ENCODE measurements at regions not wholly inside any gene's neighbourhood (a gene's known extent, or its start where the extent isn't known, plus 50 kb on each side); places are given as distances from the start of the nearest gene placed in this dataset.
"Not testable (repeated sequence)": the region's sequence is repeated elsewhere in the genome, so short reads cannot be mapped to it uniquely, and the experiment has no call there.

DNA sequence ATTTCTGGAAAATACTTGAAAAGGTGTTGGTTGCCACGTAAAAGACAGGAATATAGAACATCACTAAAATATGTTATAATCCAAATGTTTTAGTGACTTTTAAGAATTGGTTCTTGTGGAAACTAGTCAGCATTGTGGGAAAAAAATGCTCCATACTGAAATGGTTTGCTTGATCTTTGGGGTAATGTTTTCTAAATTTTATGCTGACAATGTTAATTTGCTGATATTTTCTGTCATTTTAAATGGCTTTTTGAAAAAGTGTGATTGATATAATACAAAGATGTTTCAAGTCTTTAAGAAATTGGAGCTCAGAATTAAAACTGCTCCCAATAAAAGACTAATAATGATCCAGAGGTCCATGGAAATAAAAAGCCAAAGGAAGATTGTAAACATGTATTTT lies 610.9 kb downstream of the ADGRL2 start:
- no peak for DNase-seq (ENCODE audit: low spot score)

DNA sequence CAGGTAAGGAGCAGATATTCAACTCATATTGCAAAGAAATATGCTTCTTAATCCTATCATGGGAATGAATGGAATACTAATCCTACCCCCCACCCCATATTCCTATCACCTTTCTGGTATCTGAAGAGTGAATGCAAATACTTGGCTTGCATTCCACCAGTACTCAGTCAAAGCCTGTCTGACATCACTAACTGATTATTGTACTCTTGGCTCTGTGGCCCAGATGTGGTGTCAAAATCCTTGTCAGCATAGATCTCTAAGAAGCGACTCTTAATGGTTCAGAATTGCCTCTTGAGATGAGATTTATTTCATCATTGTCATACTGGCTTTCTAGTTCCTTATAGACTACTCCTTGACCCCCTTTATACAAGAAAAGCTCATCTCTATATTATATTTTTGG lies 604.6 kb downstream of the ADGRL2 start:
- DNase-seq (ENCODE audit: low spot score), result no peak

DNA sequence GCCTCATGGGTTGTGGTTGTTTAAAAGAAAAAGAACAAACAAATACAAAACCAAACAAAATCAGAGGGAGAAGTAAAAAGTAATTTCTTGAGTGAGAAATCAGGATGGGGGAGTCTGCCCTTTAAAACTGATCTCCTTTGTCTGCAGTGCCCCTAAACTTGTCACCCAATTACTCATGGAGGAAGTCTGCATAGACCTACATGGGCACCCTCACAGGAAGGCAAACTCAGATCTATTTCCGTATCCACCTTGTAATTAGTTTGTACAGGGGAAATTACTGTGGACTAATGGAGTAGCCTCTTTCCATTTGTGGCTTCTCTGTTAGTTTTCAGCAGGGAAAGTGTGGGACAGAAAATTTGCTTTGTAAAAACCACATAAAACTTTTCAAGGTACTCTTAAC lies 600.4 kb downstream of the ADGRL2 start:
- no peak for DNase-seq (ENCODE audit: low spot score)

DNA sequence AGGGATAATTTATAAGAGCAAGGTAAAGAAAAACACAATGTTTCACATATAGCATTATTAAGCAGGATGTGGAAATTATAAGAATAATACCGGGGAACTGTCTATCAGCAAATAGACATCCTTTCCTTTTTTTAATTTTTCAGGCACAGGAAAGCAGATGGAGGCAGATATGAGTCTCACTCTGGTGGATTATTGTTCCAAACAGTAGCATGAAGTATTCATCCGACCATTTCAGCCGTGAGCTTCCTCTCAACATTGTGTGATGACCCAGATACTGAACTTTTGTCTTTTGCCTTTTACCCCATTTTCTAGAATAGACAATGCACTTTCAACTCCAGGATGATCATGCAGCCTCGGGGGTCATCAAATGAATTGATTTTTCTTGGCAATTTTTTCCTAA lies 599.8 kb downstream of the ADGRL2 start:
- no peak for DNase-seq (ENCODE audit: low spot score)

DNA sequence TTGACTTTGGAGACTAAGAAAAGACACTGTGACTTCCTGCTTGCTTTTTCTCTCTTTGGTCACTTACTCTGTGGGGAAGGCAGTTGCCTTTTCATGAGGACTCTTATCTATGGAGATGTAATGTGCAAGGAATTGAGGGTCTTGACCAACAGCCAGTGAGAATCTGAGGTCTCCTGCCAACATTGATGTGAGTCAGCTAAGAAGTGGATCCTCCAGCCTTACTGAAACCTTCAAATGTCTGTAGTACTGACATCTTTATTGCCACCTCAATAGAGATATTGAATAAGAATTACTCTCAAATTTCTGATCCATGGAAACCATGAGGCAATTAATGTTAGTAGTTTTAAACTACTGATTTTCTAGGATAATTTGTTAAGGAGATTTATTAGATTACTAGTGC lies 598.4 kb downstream of the ADGRL2 start:
- no peak for DNase-seq (ENCODE audit: low spot score)

DNA sequence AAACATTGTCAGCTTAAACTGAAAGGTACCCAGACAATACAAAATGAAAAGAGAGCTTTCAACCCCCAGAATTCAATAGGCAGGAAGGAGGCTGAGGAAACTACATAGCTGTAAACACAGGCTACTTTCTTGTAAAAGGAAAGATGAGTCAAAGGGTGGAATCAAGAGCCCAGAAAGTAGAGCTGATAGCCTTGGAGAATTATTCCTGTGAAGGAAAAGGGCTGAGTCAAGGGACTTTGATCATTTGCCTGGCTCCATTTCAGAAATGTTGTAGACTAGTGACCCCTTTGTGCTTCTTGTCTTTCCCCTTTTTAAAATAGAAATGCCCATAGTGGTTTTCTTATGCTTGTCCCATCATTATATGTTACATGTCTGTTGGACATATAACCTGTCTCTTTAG lies 597.6 kb downstream of the ADGRL2 start:
- no peak for DNase-seq (ENCODE audit: low spot score)

DNA sequence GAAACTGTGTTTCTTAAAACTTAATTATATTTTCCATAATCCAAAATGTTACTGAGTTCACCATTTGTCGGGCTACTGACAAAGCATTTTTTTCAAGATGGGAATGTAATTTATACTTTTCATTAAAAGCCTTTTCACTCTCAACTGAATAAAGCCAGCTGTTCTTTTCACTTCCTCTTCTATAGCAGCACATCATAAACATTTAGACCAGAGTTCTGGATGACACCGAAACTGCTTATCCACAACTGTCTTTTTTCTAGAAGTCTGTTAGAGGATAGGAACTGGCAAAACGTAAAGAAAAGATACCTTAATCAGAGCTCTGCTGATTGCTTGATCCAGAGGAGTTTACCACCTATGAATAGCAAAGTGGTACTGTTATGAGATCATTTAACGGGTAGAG lies 594.7 kb downstream of the ADGRL2 start:
- DNase-seq (ENCODE audit: low spot score), result no peak

DNA sequence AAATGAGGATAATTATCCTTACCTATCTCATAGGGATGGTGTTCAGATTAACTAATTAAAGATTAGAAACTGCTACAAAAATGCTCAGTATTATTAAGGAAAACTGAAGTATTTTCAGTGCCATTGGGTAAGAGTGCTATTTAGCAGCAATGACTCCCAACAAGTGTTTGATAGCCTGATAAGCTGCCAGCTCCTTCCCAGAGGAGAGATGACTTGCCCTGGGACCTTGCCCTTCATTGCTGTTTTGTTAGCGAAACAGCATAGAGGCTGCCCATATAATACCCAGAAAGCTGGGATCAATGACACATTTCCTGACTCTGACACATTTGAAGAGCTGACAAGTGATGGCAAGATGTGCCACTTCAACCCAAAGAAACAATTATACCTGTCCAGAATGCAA lies 592.2 kb downstream of the ADGRL2 start:
- no peak for DNase-seq (ENCODE audit: low spot score)

DNA sequence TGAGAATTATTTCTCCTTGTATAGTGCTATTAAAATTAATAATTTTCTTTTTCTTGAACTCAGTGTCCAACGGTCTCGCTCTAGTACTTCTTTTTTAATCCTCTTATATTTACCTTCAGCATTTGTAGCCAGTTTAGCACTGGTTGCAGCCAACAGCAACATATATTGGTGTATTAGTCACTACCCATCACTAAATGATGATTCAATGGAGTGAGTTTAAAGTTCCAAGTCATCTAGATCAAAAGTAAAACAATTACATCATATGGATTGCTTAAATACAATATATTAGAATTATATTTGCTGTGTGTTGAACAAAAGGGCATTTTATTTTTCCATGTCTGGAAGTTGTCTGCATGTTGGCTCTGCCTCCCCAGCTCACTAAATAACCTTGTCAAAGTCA lies 591.8 kb downstream of the ADGRL2 start:
- DNase-seq (ENCODE audit: low spot score), result no peak

DNA sequence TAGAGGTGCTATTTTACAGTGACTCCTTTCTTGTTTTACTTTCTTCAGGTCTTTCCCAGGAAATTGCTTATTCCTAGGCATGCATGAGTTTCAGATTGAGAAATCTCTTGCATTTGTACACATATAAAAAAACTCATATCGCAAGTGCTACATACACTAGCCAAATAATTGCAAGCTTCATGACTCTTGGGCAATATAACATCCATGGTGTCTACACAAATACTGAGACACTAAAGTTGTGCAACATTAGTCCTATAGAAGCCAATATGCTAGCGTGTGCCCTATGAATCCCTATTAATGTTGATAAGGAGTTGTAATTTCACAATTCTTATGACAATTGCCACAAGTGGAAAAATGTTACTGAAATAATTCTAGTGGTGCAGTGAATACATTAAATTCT lies 591.0 kb downstream of the ADGRL2 start:
- no peak for DNase-seq (ENCODE audit: low spot score)

DNA sequence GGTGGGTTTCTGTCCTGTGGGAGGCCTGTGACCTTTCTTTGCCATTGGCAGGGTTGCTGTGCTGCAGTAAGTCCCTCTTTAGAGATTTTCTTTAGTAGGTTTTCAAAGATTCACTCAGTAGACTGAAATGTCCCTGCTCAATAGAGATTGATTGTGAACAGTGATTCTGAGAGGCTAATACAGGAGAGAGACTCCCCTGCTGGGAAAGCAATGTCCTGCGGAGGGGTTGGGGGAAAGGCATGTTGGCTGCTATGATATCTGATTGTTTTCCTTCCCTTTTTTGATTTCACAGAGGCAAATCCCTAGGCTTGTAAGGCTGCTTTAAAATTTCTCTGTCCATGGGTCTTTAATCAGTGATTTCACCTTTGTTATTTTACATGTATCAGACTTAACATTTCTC lies 589.9 kb downstream of the ADGRL2 start:
- no peak for DNase-seq (ENCODE audit: low spot score)

DNA sequence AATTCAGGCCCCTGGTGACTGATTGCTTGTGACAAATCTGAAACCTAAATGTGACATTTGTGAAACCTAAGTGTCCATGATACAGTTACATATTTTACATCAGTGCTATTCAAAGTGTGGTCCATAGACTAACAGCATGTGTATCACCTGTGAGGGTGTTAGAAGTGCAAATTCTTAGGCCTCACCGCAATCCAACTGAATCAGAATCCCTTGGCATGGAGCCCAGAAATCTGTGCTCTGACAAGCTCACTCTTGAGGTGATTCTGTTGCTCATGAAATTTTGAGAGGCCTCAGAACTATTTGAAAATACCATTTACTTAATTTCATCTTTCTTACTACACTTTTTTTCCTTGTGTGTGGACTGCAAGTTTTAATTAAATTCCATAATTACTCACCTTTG lies 587.9 kb downstream of the ADGRL2 start:
- no peak for DNase-seq (ENCODE audit: low spot score)

DNA sequence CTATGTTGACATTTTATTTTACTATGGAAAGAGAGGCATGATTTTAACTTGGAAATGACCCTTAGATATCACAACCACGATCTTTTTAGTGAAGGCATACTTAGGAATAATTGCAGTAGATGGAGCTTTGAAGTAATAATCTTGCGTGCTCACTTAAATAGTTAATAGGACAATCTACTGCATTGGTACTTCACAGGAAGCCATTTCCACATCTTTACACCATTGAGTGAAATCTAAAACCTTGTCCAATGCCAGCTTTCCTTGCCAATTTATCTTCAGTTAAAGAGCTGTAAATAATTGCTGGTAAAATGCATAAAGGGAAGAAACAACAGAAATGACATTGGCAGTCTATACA lies 586.3 kb downstream of the ADGRL2 start:
- no peak for DNase-seq (ENCODE audit: low spot score)

DNA sequence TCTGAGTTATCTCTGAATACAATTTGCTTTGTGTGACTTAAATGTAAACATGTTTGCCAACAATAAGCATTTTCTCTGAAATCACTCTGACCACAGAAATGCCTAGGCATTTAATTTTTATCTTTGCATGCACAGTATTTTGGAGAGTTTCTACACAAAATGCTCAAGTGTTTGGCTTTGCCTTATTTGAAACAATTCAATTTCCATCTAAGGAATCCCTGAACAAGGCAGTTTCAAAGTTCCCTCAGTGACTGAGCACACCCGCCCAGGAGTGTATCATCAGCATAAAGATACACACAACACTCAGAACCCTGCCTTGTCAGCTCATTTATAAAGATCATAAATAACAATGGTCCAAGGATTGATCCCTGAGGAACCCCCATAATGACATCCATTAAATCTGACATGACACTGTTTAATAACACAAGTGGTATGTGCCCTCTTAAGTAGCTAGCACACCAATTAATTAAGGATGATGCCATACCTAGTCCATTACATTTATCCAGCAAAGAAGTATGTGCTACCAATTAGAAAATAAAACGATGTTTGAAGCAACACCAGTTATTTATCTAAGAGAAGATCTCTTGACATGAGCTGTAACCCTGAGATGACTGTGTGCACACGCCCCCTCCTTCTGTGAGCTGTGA lies 585.8 kb downstream of the ADGRL2 start:
- DNase-seq (ENCODE audit: low spot score), result no peak

DNA sequence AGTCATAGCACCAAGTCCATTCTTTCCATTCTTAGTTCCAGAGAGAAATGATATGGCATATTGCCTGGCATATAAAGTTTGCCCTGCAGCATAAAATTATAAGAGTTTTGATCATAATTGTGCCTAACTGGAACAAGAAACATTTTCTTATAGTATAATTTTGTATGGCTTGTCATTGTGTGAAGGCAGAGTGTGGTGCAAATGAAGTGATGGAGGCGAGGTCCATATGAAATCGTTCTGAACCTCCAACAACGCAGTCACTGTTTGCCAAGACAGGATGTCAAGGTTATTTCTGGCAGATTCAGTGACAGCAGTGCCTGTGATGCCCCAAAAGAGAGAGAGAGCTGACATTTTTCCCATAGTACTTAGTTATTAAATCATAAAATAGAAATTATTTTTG lies 584.0 kb downstream of the ADGRL2 start:
- no peak for DNase-seq (ENCODE audit: low spot score)

DNA sequence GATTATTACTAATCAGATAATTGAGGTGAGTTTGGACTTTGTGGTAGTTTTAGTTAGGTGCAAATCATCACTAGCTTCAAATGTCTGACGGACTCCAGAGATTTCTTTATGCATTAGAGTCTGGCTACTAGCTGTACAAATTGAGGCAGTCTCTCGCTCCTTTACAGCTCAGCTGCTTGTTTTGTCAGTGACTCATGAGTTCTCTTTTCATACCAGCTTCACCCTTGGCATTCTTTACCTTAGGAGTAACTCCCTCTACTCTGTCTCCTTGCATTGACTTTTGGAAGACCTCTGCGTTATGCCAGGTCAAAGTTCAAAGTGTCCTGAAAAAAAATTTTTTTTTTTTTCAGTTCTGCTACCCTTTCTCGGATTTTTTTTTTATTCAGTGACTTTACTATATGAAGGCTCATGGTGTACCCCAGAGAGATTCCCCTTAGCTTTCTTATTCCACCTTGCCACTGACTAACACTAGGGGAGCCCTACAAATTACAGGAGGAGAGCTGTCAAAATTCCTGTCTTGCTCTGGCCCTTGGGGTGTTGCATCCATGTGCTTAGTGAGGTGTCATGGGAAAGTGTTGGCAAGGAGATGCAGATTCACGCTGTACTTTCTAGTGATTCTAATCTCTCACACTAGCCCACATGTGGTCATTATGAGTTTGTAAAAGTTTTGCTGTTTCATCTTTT lies 576.6 kb downstream of the ADGRL2 start:
- DNase-seq (ENCODE audit: low spot score), result no peak

DNA sequence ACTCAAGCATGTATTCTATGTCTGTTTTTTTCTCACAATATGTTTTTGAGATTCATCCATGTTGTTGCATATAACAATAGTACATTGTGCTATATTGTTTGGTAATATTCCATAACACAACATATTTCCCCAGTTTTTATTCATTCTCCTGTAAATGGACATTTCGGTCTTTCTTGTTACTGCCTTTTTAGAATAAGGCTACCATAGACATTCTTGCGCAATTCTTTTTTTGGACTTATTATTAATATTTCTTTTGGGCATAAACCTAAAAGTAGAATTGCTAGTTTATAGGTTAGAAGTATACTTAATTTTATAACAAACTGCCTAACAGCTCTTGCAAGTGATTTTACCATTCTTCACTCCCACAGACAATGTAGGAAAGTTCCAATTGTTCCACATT lies 573.0 kb downstream of the ADGRL2 start:
- no peak for DNase-seq (ENCODE audit: low spot score)

DNA sequence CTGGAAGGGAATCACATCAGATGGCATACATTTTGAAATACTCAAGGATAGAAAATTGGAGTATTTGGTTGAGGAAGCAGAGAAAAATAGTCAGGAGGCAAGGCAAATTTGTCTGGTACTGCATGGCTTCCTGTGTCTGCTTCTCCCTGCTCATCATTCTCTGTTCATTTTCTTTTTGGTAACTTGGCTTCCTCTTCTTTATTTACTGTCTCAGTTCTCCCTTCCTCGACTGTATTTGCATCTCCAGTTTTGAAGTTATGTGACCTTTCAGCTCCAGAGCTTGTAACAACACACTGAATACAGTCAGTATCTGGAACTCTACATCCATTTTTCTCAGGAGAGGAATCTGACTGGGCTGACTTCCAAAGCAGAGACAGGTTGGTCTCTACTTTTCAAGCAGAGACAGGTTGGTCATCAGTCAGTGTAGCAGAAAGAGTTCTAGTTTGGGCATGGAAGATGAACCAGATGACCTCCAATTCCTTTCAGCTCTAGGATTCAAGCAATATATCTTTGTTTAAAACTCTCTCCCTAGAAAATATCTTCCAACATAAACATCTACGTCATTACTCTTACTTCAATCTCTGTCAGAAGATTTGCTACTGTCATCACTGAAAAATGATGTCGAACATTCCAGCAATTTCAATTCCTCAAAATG lies 571.2 kb downstream of the ADGRL2 start:
- no peak for DNase-seq (ENCODE audit: low spot score)

DNA sequence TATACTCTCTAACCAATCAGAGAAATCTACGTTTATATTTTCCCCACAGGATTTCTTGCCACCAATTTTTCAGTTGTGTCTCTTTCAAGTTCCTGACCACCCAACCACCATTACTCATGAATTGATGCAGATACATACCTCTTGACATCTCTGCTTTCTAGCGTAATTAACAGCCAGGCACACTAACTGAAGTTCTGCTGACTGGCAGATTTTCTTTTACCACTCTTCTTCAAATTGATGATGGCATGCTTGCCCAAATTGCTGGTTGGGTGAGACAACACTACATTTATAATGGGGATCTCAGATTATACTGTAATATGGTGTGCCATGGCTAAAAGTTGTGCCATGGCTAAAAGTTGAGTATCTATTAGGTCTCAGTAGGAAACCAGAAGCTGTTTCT lies 566.7 kb downstream of the ADGRL2 start:
- DNase-seq (ENCODE audit: low spot score), result no peak

DNA sequence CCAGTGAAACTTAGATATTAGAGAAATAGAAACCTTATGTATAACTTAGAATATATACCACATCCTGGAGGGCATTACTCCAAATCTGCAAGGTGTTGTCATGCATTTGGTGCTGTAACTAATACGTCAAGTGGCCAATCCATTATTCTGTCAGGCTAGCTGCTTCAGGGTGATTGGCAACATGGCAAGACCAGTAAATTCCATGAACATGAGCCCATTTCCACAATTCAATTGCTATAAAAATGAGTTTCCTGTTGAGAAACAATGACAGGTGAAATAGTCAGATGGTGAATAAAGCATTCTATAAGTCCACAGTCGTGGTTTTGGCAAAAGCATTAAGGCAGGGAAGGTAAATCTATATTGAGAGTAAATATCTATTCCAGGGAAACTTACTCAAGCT lies 566.0 kb downstream of the ADGRL2 start:
- no peak for DNase-seq (ENCODE audit: low spot score)

DNA sequence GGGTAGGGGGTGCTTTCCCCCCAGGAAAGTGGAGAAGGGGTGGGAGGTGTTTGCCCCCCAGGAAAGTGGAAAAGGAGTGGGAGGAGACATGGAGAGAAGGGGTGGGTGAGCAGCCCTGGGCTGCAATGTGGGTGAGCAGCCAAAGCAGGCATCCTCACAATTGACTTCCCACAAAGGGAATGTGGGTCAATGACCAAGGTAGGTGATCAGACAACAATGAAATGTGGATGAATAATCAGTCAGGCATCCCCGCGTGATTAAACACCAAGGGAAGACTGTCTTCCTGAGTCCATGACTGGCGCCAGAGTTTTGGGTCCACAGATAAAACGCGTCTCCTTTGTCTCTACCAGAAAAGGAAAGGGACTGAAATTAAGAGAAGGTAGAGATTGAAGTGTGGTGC lies 558.8 kb downstream of the ADGRL2 start:
- DNase-seq (ENCODE audit: low spot score), result not testable (repeated sequence)

DNA sequence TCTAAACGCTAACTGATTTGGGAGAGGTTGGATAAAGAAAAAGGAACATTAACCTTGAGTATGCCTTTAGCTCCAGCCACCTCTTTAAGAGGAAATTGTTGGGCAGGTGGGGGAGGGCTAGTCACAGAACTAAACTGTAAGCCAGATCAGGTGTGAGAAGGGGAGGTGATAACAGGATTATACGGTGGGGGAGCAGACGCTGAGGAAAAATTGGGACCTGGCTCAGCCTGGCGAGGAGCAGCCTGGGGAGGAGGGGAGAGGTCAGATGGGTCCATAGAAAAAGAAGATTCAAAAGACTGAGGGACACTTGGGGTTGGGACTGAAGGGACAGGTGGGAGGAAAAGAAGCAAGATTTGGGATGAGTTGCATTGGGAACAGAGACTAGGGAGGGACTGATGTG lies 558.0 kb downstream of the ADGRL2 start:
- DNase-seq (ENCODE audit: low spot score), result not testable (repeated sequence)

DNA sequence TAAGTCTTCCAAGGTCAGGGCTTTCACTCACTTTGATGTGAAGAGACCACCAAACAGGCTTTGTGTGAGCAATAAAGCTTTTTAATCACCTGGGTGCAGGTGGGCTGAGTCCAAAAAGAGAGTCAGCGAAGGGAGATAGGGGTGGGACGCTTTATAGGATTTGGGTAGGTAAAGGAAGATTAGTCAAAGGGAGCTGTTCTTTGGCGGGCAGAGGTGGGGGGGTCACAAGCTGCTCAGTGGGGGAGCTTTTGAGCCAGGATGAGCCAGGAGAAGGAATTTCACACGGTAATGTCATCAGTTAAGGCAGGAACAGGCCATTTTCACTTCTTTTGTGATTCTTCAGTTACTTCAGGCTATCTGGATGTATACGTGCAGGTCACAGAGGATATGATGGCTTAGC lies 553.8 kb downstream of the ADGRL2 start:
- not testable (repeated sequence) for DNase-seq (ENCODE audit: low spot score)

DNA sequence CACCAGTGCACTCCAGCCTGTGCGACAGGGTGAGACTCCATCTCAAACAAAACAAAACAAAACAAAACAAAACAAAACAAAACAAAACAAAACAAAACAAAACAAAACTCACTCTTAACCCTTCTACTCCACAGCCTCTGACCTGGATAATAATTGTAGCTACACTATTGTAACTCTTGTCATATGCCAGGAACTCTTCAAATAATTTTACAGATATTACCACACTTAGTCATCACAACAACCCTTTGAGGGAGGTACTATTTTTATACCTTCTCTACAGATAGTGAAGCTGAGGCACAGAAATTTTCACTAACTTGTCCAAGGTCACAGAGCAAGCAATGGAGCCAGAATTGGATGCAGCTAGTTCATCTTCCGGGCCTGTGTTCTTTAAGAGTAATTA lies 547.8 kb downstream of the ADGRL2 start:
- DNase-seq (ENCODE audit: low spot score), result no peak
